ENCODE measurements at regions not wholly inside any gene's neighbourhood (a gene's known extent, or its start where the extent isn't known, plus 50 kb on each side); places are given as distances from the start of the nearest gene placed in this dataset.

GRCh38 chr18:29930231-29930630 is 1112.3 kb downstream of the DSC3 start:
- TF ChIP-seq, protein P1, sequence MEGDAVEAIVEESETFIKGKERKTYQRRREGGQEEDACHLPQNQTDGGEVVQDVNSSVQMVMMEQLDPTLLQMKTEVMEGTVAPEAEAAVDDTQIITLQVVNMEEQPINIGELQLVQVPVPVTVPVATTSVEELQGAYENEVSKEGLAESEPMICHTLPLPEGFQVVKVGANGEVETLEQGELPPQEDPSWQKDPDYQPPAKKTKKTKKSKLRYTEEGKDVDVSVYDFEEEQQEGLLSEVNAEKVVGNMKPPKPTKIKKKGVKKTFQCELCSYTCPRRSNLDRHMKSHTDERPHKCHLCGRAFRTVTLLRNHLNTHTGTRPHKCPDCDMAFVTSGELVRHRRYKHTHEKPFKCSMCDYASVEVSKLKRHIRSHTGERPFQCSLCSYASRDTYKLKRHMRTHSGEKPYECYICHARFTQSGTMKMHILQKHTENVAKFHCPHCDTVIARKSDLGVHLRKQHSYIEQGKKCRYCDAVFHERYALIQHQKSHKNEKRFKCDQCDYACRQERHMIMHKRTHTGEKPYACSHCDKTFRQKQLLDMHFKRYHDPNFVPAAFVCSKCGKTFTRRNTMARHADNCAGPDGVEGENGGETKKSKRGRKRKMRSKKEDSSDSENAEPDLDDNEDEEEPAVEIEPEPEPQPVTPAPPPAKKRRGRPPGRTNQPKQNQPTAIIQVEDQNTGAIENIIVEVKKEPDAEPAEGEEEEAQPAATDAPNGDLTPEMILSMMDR (conservative IDR thresholded peaks at IDR 0.05 in 1 of 2, IDR thresholded peaks at IDR 0.05 in 1 of 2; ENCODE audit: low read depth in 1 of 2, low read length in 2 of 2) = no peak
- no peak for TF ChIP-seq EZH2 (IDR thresholded peaks at IDR 0.05; ENCODE audit: low read length, missing control alignments)

Measured in fibroblast of lung (primary cell).